Brain microvascular endothelial cell (primary cell): ENCODE measurements at regions not wholly inside any gene's neighbourhood (a gene's known extent, or its start where the extent isn't known, plus 50 kb on each side); places are given as distances from the start of the nearest gene placed in this dataset.

Experiments
- DNase-seq: peaks from one replicate; pipeline ENCODE4 v3.0.0-alpha.2; 2020
- H3K27ac ChIP-seq: fragments of 250-450 bp; sonication (Bioruptor Pico); 2 replicates; pipeline ENCODE4 v1.5.1; 2020; ENCODE audit warnings: mild to moderate bottlenecking, moderate library complexity
- H3K27me3 ChIP-seq: fragments of 250-450 bp; sonication (Bioruptor Pico); replicated peaks from 2 replicates; pipeline ENCODE4 v1.5.1; 2020; ENCODE audit warnings: mild to moderate bottlenecking
- H3K36me3 ChIP-seq: fragments of 250-450 bp; sonication (Bioruptor Pico); replicated peaks from 2 replicates; pipeline ENCODE4 v1.5.1; 2020; ENCODE audit warnings: mild to moderate bottlenecking
- H3K4me3 ChIP-seq: 2 replicates; pipeline ENCODE4 v1.5.1; 2011; ENCODE audit warnings: low read depth, mild to moderate bottlenecking, control low read depth, low read length, moderate library complexity
- in situ Hi-C: cut with HindIII; loops from 2 replicates; pipeline ENCODE4 v1.10.0; 2017; ENCODE audit warnings: low sequenced_read_pairs, low pct_ligation_motif_present
- TF ChIP-seq, protein P1 (sequence below): IDR thresholded peaks from 2 replicates; pipeline ENCODE4 v1.5.1; 2011; ENCODE audit warnings: low read depth, mild to moderate bottlenecking, moderate library complexity, low read length, control low read depth, inconsistent platforms; ENCODE audit errors: missing control alignments

- Histone ChIP-seq H3K27ac (no peak overlapping the region), H3K27me3 (no peaks in the 10 kb centered on the region), H3K4me3 (no peak overlapping the region), H3K36me3 (no peaks in the 10 kb centered on the region)
- no peak for DNase-seq
- in situ Hi-C loops = no loop called here
- TF ChIP-seq, protein P1, sequence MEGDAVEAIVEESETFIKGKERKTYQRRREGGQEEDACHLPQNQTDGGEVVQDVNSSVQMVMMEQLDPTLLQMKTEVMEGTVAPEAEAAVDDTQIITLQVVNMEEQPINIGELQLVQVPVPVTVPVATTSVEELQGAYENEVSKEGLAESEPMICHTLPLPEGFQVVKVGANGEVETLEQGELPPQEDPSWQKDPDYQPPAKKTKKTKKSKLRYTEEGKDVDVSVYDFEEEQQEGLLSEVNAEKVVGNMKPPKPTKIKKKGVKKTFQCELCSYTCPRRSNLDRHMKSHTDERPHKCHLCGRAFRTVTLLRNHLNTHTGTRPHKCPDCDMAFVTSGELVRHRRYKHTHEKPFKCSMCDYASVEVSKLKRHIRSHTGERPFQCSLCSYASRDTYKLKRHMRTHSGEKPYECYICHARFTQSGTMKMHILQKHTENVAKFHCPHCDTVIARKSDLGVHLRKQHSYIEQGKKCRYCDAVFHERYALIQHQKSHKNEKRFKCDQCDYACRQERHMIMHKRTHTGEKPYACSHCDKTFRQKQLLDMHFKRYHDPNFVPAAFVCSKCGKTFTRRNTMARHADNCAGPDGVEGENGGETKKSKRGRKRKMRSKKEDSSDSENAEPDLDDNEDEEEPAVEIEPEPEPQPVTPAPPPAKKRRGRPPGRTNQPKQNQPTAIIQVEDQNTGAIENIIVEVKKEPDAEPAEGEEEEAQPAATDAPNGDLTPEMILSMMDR = no peak
Observed at GRCh38 chr3:110067527-110067926, 730.2 kb upstream of the DPPA4 start.

GRCh38 chr3:110069761-110070160 lies 732.4 kb upstream of the DPPA4 start:
- Histone ChIP-seq H3K27me3 (no peaks in the 10 kb centered on the region), H3K36me3 (no peaks in the 10 kb centered on the region), H3K4me3 (no peak overlapping the region), H3K27ac (no peak overlapping the region)
- DNase-seq = no peak
- in situ Hi-C loops = no loop called here
- TF ChIP-seq, protein P1 = no peak

DNA sequence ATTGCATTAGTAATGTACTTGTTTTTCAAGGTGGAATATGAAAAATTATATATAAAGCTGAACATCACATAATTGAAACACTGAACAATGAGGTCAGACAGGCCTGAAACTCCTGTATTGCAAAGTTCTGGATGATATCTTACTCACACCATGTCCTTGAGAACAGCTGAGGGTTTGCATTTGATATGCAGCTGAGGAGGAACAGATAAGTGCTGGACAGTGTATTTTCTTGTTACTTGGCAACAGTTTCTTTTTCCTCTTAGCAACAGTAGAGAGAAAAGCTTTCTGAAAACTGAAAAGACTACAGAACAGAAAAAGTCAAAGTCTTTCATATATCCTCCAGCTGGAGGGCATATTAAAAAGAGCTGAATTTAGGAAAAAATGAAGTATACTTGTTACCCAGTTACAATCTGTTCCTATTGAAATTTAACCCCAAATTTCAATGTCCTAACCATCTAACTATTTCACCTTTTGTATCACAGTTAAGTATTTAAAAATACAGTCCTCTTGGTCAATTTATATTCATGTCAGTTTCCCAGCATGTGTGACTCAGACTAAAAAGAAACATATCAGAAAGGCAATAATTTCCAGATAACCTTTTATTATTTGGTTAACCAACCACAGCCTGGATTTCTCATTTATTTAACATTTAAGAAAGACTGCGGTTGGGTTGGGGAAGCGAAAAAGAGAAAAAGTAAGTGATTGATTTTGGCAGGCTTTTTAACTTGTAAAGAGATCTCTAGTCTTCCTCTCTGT lies 733.0 kb upstream of the DPPA4 start:
- Histone ChIP-seq H3K4me3 (no peak overlapping the region), H3K27me3 (no peaks in the 10 kb centered on the region), H3K27ac (peak overlapping the region; percentile 63), H3K36me3 (no peaks in the 10 kb centered on the region)
- DNase-seq = peak; percentile 85
- in situ Hi-C loops = no loop called here
- TF ChIP-seq, protein P1 = no peak

DNA sequence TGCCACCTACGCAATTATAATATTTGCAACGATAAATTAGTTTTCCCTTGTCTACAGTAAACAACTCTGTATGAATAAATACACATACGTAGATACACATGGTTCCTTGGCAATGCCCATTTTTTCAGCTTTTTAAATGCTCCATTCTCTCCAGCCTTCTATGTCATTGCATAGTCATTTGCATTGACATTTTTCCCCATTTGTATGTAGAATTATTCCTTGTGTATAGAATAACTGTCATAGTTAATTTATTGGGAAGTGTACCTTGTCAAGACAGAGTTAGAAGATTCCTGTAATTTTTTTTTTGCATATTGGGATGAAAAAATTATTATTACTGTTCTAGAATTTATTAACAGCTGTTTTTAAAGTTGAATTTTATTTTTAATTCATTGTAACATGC lies 736.7 kb upstream of the DPPA4 start:
- no peaks in the 10 kb centered on the region for H3K27me3 ChIP-seq
- no peak for DNase-seq
- no peak overlapping the region for H3K4me3 ChIP-seq
- no peaks in the 10 kb centered on the region for H3K36me3 ChIP-seq
- H3K27ac ChIP-seq = no peak overlapping the region
- in situ Hi-C loops = no loop called here
- TF ChIP-seq, protein P1 = no peak

GRCh38 chr3:110077093-110077492 lies 739.7 kb upstream of the DPPA4 start:
- Histone ChIP-seq H3K36me3 (no peaks in the 10 kb centered on the region), H3K27ac (no peak overlapping the region)

More at GRCh38 chr3:110077093-110077492, 739.7 kb upstream of the DPPA4 start:
- in situ Hi-C loops = no loop called here
- TF ChIP-seq, protein P1 = no peak
- no peak for DNase-seq
- no peaks in the 10 kb centered on the region for H3K27me3 ChIP-seq
- H3K4me3 ChIP-seq = no peak overlapping the region
